PC-3 (cell line): ENCODE measurements at regions not wholly inside any gene's neighbourhood (a gene's known extent, or its start where the extent isn't known, plus 50 kb on each side); places are given as distances from the start of the nearest gene placed in this dataset.

Source experiments
- ATAC-seq: fragments of 200-7000 bp; cut with Tn5 transposase; 2 replicates; pipeline ENCODE4 v1.9.1; 2020; ENCODE audit warnings: mild to moderate bottlenecking, moderate library complexity
- BruUV-seq: library from RNA; stranded (reverse); fragments of 400-500 nt; replicated peaks from 2 replicates; lab custom pipeline; 2021; lab: Mats Ljungman, UMichigan
- CTCF ChIA-PET: fragments of 300-600 bp; sonication (Branson Sonifier 250); formaldehyde crosslinking; loops from one replicate; lab custom pipeline; 2022; ENCODE audit warnings: antibody characterized with exemption; lab: Charles Lee
- POLR2A ChIA-PET: fragments of 300-600 bp; sonication (Branson Sonifier 250); formaldehyde crosslinking; loops from one replicate; lab custom pipeline; 2022; ENCODE audit warnings: antibody characterized with exemption; ENCODE audit not compliant: unreplicated experiment; lab: Charles Lee
- DNase-seq: peaks from one replicate; pipeline ENCODE4 v3.0.0-alpha.2; 2015
- H2AFZ ChIP-seq: fragments of 300-600 bp; sonication (generic); 2 replicates; pipeline ENCODE4 v1.6.0; 2016; ENCODE audit warnings: antibody characterized with exemption, low read length
- H3F3A ChIP-seq: fragments of 300-600 bp; sonication (generic); one replicate; pipeline ENCODE4 v1.6.0; 2017; ENCODE audit warnings: antibody characterized with exemption, low read length, control low read depth, mild to moderate bottlenecking; ENCODE audit not compliant: unreplicated experiment
- H3K27ac ChIP-seq: fragments of 300-600 bp; sonication (generic); 2 replicates; pipeline ENCODE4 v1.5.1; 2016; ENCODE audit warnings: mild to moderate bottlenecking, low read length
- H3K27me3 ChIP-seq: fragments of 300-600 bp; sonication (generic); 2 replicates; pipeline ENCODE4 v1.6.1; 2016; ENCODE audit warnings: low read length, mixed read lengths
- H3K36me3 ChIP-seq: fragments of 300-600 bp; sonication (generic); 2 replicates; pipeline ENCODE4 v1.6.1; 2016; ENCODE audit warnings: low read depth, mixed run types, low read length, mixed read lengths
- H3K4me1 ChIP-seq: fragments of 300-600 bp; sonication (generic); 2 replicates; pipeline ENCODE4 v1.5.1; 2016; ENCODE audit warnings: low read length; ENCODE audit not compliant: insufficient read depth
- H3K4me2 ChIP-seq: fragments of 300-600 bp; sonication (generic); 2 replicates; pipeline ENCODE4 v1.6.0; 2016; ENCODE audit warnings: low read length
- H3K4me3 ChIP-seq: fragments of 300-600 bp; sonication (generic); 2 replicates; pipeline ENCODE4 v1.5.1; 2016; ENCODE audit warnings: mild to moderate bottlenecking, low read length, mixed read lengths
- H3K79me2 ChIP-seq: fragments of 300-600 bp; sonication (generic); 2 replicates; pipeline ENCODE4 v1.6.1; 2017; ENCODE audit warnings: low read length, mixed read lengths
- H3K9ac ChIP-seq: fragments of 300-600 bp; sonication (generic); 2 replicates; pipeline ENCODE4 v1.6.0; 2016; ENCODE audit warnings: mild to moderate bottlenecking, low read length
- H3K9me2 ChIP-seq: fragments of 300-600 bp; sonication (generic); replicated peaks from 2 replicates; pipeline ENCODE4 v1.6.1; 2016; ENCODE audit warnings: mixed run types, low read length, mixed read lengths
- H3K9me3 ChIP-seq: fragments of 300-600 bp; sonication (generic); 2 replicates; pipeline ENCODE4 v1.6.1; 2016; ENCODE audit warnings: low read length, mixed read lengths
- H4K20me1 ChIP-seq: fragments of 300-600 bp; sonication (generic); 2 replicates; pipeline ENCODE4 v1.6.1; 2016; ENCODE audit warnings: low read length, mixed read lengths
- EZH2 ChIP-seq: fragments of 300-600 bp; sonication (generic); IDR thresholded peaks from one replicate; pipeline ENCODE4 v1.6.1; 2017; ENCODE audit warnings: antibody characterized with exemption, mild to moderate bottlenecking, low read length; ENCODE audit not compliant: unreplicated experiment
- EZH2phosphoT487 ChIP-seq: fragments of 300-600 bp; sonication (generic); IDR thresholded peaks from 2 replicates; pipeline ENCODE4 v1.6.1; 2018; ENCODE audit warnings: mild to moderate bottlenecking, antibody characterized with exemption, low read length, borderline replicate concordance
- intact Hi-C: fragments of 100-400 bp; cut with micrococcal nuclease; formaldehyde crosslinking; loops from 2 replicates; pipeline ENCODE4 v1.9.0; 2023
- TF ChIP-seq, protein P1 (sequence below): fragments of 300-600 bp; sonication (generic); conservative IDR thresholded peaks from 2 replicates; pipeline ENCODE4 v1.5.1; 2017; ENCODE audit warnings: antibody characterized with exemption, low read depth, mild to moderate bottlenecking, low read length

DNA sequence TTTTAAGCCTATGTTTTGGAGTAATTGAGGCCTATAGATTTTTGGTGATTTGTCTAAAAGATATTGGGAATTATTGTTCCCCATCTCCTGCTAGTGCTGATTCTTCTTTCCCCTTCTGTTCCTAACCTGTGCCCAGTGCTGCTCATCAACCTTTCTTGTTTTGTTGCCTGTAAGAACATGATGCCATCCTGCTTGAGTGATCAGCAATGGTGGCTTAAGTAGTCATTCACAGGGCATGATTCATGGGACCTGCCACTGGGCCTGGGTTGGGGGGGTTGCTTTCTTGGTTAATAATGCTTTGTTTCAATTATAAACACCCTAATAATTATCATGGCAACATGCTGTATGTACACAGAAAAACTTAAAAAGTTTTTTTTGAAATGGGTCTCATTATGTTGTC lies 562.9 kb upstream of the SETBP1 start:
- TF ChIP-seq EZH2phosphoT487 (no peak), EZH2 (no peak)
- TF ChIP-seq, protein P1, sequence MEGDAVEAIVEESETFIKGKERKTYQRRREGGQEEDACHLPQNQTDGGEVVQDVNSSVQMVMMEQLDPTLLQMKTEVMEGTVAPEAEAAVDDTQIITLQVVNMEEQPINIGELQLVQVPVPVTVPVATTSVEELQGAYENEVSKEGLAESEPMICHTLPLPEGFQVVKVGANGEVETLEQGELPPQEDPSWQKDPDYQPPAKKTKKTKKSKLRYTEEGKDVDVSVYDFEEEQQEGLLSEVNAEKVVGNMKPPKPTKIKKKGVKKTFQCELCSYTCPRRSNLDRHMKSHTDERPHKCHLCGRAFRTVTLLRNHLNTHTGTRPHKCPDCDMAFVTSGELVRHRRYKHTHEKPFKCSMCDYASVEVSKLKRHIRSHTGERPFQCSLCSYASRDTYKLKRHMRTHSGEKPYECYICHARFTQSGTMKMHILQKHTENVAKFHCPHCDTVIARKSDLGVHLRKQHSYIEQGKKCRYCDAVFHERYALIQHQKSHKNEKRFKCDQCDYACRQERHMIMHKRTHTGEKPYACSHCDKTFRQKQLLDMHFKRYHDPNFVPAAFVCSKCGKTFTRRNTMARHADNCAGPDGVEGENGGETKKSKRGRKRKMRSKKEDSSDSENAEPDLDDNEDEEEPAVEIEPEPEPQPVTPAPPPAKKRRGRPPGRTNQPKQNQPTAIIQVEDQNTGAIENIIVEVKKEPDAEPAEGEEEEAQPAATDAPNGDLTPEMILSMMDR = no peak
- H3K4me1 ChIP-seq = no peaks in the 10 kb centered on the region
- H2AFZ ChIP-seq = no peak overlapping the region
- H3K36me3 ChIP-seq = no peaks in the 10 kb centered on the region
- ChIA-PET POLR2A (no interaction called here), CTCF (no interaction called here)
- no peak overlapping the region for H3K4me2 ChIP-seq
- no peaks in the 10 kb centered on the region for H4K20me1 ChIP-seq
- intact Hi-C loops = no loop called here
- DNase-seq (no peak), ATAC-seq (no peak)
- H3K9me3 ChIP-seq = no peaks in the 10 kb centered on the region
- H3K79me2 ChIP-seq = no peaks in the 10 kb centered on the region
- H3K9ac ChIP-seq = no peak overlapping the region
- no peaks in the 10 kb centered on the region for H3F3A ChIP-seq
- no peaks in the 10 kb centered on the region for H3K9me2 ChIP-seq
- H3K27ac ChIP-seq = no peak overlapping the region
- no peaks in the 10 kb centered on the region for H3K27me3 ChIP-seq
- H3K4me3 ChIP-seq = no peak overlapping the region
- BruUV-seq = no TSS peak

GRCh38 chr18:44119607-44120006 lies 561.1 kb upstream of the SETBP1 start:
- H3K9ac ChIP-seq = no peak overlapping the region
- intact Hi-C loops = loop anchor here (10.0 kb wide), 1 partner anchor 555 kb away; no protein-coding TSS in a partner anchor
- no peak for DNase-seq
- no peak overlapping the region for H3K4me2 ChIP-seq
- CTCF ChIA-PET = no interaction called here
- H3K36me3 ChIP-seq = no peaks in the 10 kb centered on the region
- no peaks in the 10 kb centered on the region for H3K9me3 ChIP-seq
- H3K27me3 ChIP-seq = no peaks in the 10 kb centered on the region
- peaks cover 3% of the 10 kb centered on the region; the same call in 1 of the 2 replicates for H3K4me1 ChIP-seq
- BruUV-seq = no TSS peak
- no peaks in the 10 kb centered on the region for H3K79me2 ChIP-seq
- POLR2A ChIA-PET = no interaction called here
- H4K20me1 ChIP-seq = no peaks in the 10 kb centered on the region
- no peak for ATAC-seq
- no peak overlapping the region for H3K4me3 ChIP-seq
- no peaks in the 10 kb centered on the region for H3F3A ChIP-seq
- H3K9me2 ChIP-seq = no peaks in the 10 kb centered on the region
- H3K27ac ChIP-seq = no peak overlapping the region
- no peak overlapping the region for H2AFZ ChIP-seq
- TF ChIP-seq EZH2 = no peak
- no peak for TF ChIP-seq EZH2phosphoT487
- TF ChIP-seq, protein P1 = no peak

- H2AFZ ChIP-seq = no peak overlapping the region
- peak; percentile 55 for DNase-seq
- BruUV-seq = no TSS peak
- no peaks in the 10 kb centered on the region for H3K27me3 ChIP-seq
- H3K9ac ChIP-seq = no peak overlapping the region
- H3K36me3 ChIP-seq = no peaks in the 10 kb centered on the region
- CTCF ChIA-PET = interaction anchor here (0.6 kb wide), 1 partner anchor 1227 kb away, joined by 3 read pairs; no protein-coding TSS in a partner anchor
- no peak overlapping the region for H3K27ac ChIP-seq
- TF ChIP-seq EZH2phosphoT487 (no peak), EZH2 (no peak)
- TF ChIP-seq, protein P1 = no peak
- no peaks in the 10 kb centered on the region for H3F3A ChIP-seq
- no peak overlapping the region for H3K4me3 ChIP-seq
- H3K4me1 ChIP-seq = peaks cover 3% of the 10 kb centered on the region; the same call in 1 of the 2 replicates
- H3K4me2 ChIP-seq = no peak overlapping the region
- intact Hi-C loops = loop anchor here (10.0 kb wide), 1 partner anchor 551 kb away; no protein-coding TSS in a partner anchor
- H4K20me1 ChIP-seq = no peaks in the 10 kb centered on the region
- H3K9me2 ChIP-seq = no peaks in the 10 kb centered on the region
- ATAC-seq = peak; percentile 96
- POLR2A ChIA-PET = interaction anchor here (0.6 kb wide), 2 partner anchors 21 to 26 kb away, joined by 3 to 4 read pairs; no protein-coding TSS in a partner anchor
- no peaks in the 10 kb centered on the region for H3K79me2 ChIP-seq
- no peaks in the 10 kb centered on the region for H3K9me3 ChIP-seq
These were observed 556.9 kb upstream of the SETBP1 start for GRCh38 chr18:44123743-44124142.
